Bronchial epithelial cell (primary cell): ENCODE measurements at regions not wholly inside any gene's neighbourhood (a gene's known extent, or its start where the extent isn't known, plus 50 kb on each side); places are given as distances from the start of the nearest gene placed in this dataset.

Experiments used
- DNase-seq: peaks from one replicate; pipeline ENCODE4 v3.0.0-alpha.2; 2010; ENCODE audit warnings: low read depth
- FAIRE-seq: peaks from 2 replicates; lab custom pipeline; 2011; peaks lifted over from hg19 to GRCh38; lab: Jason Lieb, UNC
- H3K27me3 ChIP-seq: 2 replicates; pipeline ENCODE4 v1.5.1; 2011; ENCODE audit warnings: low read length; ENCODE audit not compliant: control insufficient read depth, insufficient read depth
- H3K36me3 ChIP-seq: 2 replicates; pipeline ENCODE4 v1.5.1; 2011; ENCODE audit warnings: low read length; ENCODE audit not compliant: control insufficient read depth, insufficient read depth
- H3K4me3 ChIP-seq: 2 replicates; pipeline ENCODE4 v1.5.1; 2011; ENCODE audit warnings: mild to moderate bottlenecking, low read depth, low read length, control low read depth
- CTCF ChIP-seq: IDR thresholded peaks from 2 replicates; pipeline ENCODE4 v1.5.1; 2011; ENCODE audit warnings: mild to moderate bottlenecking, moderate library complexity, low read length, control low read depth, inconsistent platforms; ENCODE audit not compliant: insufficient read depth, severe bottlenecking

DNA sequence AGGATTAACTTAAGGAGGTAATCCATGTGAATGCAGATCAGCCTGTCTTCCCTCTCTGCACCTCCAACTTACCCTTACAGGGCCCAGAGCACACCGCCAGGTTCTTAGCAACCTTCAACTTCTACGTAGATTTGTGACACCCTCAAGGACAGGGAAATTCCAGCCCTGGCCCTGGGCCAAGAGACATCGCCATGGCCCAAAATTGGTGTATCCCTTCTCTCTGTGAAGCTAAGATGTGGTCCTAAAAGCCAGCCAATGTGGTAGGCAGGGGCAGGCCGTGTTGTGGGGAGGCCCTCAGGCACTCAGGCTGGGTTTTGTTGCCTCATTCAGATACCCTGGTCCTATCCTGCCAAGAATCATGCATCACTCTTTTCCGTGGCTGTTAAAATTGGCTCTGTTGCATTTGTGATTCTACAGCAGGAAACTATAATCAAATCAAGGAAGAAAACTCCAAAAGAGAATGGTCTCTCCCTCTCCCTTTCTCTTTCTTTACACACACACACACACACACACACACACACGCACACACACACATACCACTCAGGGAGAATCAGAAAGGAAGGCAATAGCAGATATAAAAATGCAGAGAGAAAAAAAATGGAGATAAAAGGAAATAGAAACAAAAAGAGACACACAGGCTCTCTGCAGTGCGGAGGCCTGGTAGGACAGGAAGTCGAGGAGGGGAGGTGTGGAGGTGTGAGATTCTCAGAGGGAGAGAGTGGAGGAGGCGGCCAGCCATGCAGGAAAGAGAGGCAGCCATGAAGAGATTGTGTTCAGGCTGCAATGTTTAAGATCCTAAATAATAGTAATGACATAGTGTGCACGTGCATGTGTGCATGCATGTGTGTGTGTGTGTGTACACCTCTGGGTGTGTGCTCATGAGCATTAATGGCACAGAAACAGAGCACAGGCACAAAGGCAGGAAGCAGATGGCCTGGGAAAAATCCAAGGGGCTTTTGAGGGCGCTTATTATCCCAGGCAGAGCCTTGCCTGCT lies 201.8 kb upstream of the LRFN2 start:
- TF ChIP-seq CTCF = no peak
- H3K36me3 ChIP-seq = no peaks in the 10 kb centered on the region
- H3K4me3 ChIP-seq = no peak overlapping the region
- FAIRE-seq (no peak), DNase-seq (no peak)
- H3K27me3 ChIP-seq = no peaks in the 10 kb centered on the region

DNA sequence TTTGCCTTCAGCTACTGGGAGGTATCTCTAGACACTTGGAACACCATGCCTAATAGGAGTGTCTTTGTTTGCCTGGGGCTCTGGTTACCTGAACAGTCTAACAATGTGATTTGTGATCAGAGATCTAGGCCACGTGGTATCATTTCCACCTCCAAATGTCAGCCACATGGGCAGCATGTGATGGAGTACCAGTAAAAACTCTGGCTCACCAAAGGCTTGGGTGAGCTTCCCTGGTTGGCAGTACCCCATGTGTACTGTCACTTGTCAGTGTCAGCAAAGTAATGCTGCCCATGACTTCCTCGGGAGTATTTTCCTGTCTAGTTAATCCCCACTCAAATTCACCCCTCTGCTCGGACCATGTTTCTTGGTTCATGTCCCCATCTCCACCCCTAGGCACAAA lies 195.2 kb upstream of the LRFN2 start:
- Histone ChIP-seq H3K36me3 (no peaks in the 10 kb centered on the region), H3K27me3 (no peaks in the 10 kb centered on the region), H3K4me3 (no peak overlapping the region)
- no peak for TF ChIP-seq CTCF
- DNase-seq (no peak), FAIRE-seq (peak; percentile 77)

DNA sequence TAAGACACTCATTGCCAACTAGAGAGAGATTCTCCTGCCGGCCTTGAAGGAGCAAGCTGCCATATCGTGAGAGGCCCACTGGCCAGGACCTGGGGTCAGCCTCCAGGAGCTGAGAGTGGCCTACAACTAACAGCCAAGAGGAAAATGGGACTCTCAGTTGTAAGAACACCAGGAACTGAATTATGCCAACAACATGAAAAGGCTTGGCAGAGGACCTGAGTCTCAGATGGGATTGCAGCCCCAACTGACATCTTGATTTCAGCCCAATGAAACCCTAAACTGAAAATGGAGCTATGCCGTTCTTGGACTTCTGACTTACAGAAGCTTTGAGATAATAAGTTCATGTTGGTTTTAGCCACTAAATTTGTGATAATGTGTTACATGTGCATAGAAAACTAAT lies 193.5 kb upstream of the LRFN2 start:
- no peak overlapping the region for H3K4me3 ChIP-seq
- no peaks in the 10 kb centered on the region for H3K27me3 ChIP-seq
- no peaks in the 10 kb centered on the region for H3K36me3 ChIP-seq
- no peak for TF ChIP-seq CTCF
- FAIRE-seq (no peak), DNase-seq (no peak)

DNA sequence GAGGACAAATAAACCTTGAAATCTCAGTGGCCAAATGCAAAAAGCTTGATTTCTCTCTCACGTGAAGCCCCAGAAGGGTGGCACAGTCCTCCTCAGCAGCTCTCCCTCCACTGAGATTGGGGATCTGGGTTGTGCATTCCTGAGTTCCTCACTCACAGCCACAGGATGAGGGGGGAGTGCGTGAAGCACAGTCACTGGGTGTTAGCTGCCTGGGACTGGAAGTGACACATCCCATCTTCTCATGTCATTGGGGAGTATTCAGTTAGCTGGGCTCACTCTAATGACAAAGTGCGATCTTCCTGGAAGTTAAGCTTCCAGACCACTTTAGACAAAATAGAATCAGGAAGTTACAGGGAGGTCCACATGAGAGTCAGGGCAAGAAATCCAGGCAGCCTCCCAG lies 192.2 kb upstream of the LRFN2 start:
- TF ChIP-seq CTCF = no peak
- Histone ChIP-seq H3K36me3 (no peaks in the 10 kb centered on the region), H3K4me3 (no peak overlapping the region), H3K27me3 (peaks cover 2% of the 10 kb centered on the region)
- FAIRE-seq (no peak), DNase-seq (peak; percentile 73)

DNA sequence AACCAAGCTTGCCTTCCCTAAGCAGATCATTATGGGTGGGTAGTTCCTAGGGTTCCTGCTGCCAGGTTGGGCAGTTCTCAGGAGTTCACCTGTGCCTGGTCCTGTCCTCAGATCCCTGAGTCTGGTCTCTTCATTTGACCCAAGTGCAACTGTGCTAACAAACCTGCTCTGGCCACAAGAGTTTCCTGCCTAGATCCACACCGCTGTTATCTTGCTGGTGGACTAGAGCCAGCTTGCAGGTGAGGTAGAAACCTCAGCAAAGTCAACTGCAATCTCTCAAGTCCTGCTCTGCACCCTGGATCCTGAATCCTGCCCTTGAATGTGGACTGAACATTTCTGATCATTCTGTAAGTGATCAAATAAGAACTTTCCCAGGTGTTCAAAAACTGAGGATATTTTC lies 191.8 kb upstream of the LRFN2 start:
- peaks cover 2% of the 10 kb centered on the region for H3K27me3 ChIP-seq
- no peak for FAIRE-seq
- TF ChIP-seq CTCF = no peak
- H3K4me3 ChIP-seq = no peak overlapping the region
- no peaks in the 10 kb centered on the region for H3K36me3 ChIP-seq
- DNase-seq = peak; percentile 5
